ENCODE measurements at regions not wholly inside any gene's neighbourhood (a gene's known extent, or its start where the extent isn't known, plus 50 kb on each side); places are given as distances from the start of the nearest gene placed in this dataset.
"Not testable (repeated sequence)": the region's sequence is repeated elsewhere in the genome, so short reads cannot be mapped to it uniquely, and the experiment has no call there.

- H3K27ac ChIP-seq (ENCODE audit: low read length): no peak overlapping the region
- H3K27me3 ChIP-seq (ENCODE audit: insufficient read depth, low read depth, low read length): no peaks in the 10 kb centered on the region
- no peak overlapping the region for H3K4me2 ChIP-seq (ENCODE audit: low read length)
- H3K9me3 ChIP-seq (ENCODE audit: low read length): no peaks in the 10 kb centered on the region
- no peaks in the 10 kb centered on the region for H3K36me3 ChIP-seq (ENCODE audit: insufficient read depth, low read length)
- no peaks in the 10 kb centered on the region for H3F3A ChIP-seq (ENCODE audit: insufficient read depth, low read length, poor library complexity, severe bottlenecking)
- no peaks in the 10 kb centered on the region for H4K20me1 ChIP-seq (ENCODE audit: insufficient read depth)
- H3K4me3 ChIP-seq (ENCODE audit: low read length): no peak overlapping the region
- no peak overlapping the region for H2AFZ ChIP-seq (ENCODE audit: low read depth, low read length)
- no peaks in the 10 kb centered on the region for H3K9me2 ChIP-seq (ENCODE audit: insufficient read depth, low read length)
- no peak overlapping the region for H3K9ac ChIP-seq (ENCODE audit: low read length)
- H3K79me2 ChIP-seq (replicated peaks; ENCODE audit: insufficient read depth, low read length): no peaks in the 10 kb centered on the region
- no peak for TF ChIP-seq RAD21 (conservative IDR thresholded peaks at IDR 0.05)
- TF ChIP-seq EZH2 (IDR thresholded peaks at IDR 0.05; ENCODE audit: borderline replicate concordance, insufficient read depth, low read length, poor library complexity, severe bottlenecking): no peak
- no peak for TF ChIP-seq EP300 (conservative IDR thresholded peaks at IDR 0.05; ENCODE audit: poor library complexity, severe bottlenecking)
- TF ChIP-seq, protein P1, sequence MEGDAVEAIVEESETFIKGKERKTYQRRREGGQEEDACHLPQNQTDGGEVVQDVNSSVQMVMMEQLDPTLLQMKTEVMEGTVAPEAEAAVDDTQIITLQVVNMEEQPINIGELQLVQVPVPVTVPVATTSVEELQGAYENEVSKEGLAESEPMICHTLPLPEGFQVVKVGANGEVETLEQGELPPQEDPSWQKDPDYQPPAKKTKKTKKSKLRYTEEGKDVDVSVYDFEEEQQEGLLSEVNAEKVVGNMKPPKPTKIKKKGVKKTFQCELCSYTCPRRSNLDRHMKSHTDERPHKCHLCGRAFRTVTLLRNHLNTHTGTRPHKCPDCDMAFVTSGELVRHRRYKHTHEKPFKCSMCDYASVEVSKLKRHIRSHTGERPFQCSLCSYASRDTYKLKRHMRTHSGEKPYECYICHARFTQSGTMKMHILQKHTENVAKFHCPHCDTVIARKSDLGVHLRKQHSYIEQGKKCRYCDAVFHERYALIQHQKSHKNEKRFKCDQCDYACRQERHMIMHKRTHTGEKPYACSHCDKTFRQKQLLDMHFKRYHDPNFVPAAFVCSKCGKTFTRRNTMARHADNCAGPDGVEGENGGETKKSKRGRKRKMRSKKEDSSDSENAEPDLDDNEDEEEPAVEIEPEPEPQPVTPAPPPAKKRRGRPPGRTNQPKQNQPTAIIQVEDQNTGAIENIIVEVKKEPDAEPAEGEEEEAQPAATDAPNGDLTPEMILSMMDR (IDR thresholded peaks at IDR 0.05; ENCODE audit: poor library complexity, severe bottlenecking): no peak
- no peak for TF ChIP-seq MXI1 (conservative IDR thresholded peaks at IDR 0.05; ENCODE audit: poor library complexity, severe bottlenecking)
- TF ChIP-seq REST (IDR thresholded peaks at IDR 0.05; ENCODE audit: borderline replicate concordance): no peak
- no peak for TF ChIP-seq SMC3 (conservative IDR thresholded peaks at IDR 0.05; ENCODE audit: poor library complexity)
- no peak for TF ChIP-seq POLR2AphosphoS5 (IDR thresholded peaks at IDR 0.05)
Measured at GRCh38 chr12:68984796-68985573, 52.0 kb upstream of the CPM start.

DNA sequence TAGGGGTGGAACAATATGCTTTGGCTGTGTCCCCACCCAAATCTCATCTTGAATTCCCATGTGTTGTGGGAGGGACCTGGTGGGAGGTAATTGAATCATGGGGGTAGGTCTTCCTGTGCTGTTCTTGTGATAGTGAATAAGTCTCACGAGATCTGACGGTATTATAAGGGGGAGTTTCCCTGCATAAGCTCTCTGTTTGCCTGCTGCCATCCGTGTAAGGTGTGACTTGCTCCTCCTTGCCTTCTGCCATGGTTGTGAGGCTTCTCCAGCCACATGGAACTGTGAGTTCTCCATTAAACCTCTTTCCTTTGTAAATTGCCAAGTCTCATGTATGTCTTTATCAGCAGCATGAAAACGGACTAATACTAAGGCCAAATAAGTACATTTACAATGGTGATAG is 64.6 kb upstream of the CPM start:
- not testable (repeated sequence) for H4K20me1 ChIP-seq (ENCODE audit: insufficient read depth); H3K4me2 ChIP-seq (ENCODE audit: low read length); H3K36me3 ChIP-seq (ENCODE audit: insufficient read depth, low read length); H3K9me3 ChIP-seq (ENCODE audit: low read length); H3K9ac ChIP-seq (ENCODE audit: low read length); H3K79me2 ChIP-seq (replicated peaks; ENCODE audit: insufficient read depth, low read length); H2AFZ ChIP-seq (ENCODE audit: low read depth, low read length); H3K9me2 ChIP-seq (ENCODE audit: insufficient read depth, low read length); H3K4me3 ChIP-seq (ENCODE audit: low read length); H3K27me3 ChIP-seq (ENCODE audit: insufficient read depth, low read depth, low read length); H3K27ac ChIP-seq (ENCODE audit: low read length); H3F3A ChIP-seq (ENCODE audit: insufficient read depth, low read length, poor library complexity, severe bottlenecking)

- no peaks in the 10 kb centered on the region for H3K27me3 ChIP-seq (ENCODE audit: insufficient read depth, low read depth, low read length)
- no peaks in the 10 kb centered on the region for H3K79me2 ChIP-seq (replicated peaks; ENCODE audit: insufficient read depth, low read length)
- H3K4me2 ChIP-seq (ENCODE audit: low read length): no peak overlapping the region
- H3K9ac ChIP-seq (ENCODE audit: low read length): no peak overlapping the region
- no peak overlapping the region for H2AFZ ChIP-seq (ENCODE audit: low read depth, low read length)
- no peaks in the 10 kb centered on the region for H3K9me3 ChIP-seq (ENCODE audit: low read length)
- no peaks in the 10 kb centered on the region for H4K20me1 ChIP-seq (ENCODE audit: insufficient read depth)
- H3F3A ChIP-seq (ENCODE audit: insufficient read depth, low read length, poor library complexity, severe bottlenecking): no peaks in the 10 kb centered on the region
- H3K27ac ChIP-seq (ENCODE audit: low read length): no peak overlapping the region
- no peaks in the 10 kb centered on the region for H3K36me3 ChIP-seq (ENCODE audit: insufficient read depth, low read length)
- TF ChIP-seq EZH2 (IDR thresholded peaks at IDR 0.05; ENCODE audit: borderline replicate concordance, insufficient read depth, low read length, poor library complexity, severe bottlenecking) (no peak), TAF1 (IDR thresholded peaks at IDR 0.05; ENCODE audit: low read depth) (no peak), POLR2AphosphoS5 (IDR thresholded peaks at IDR 0.05) (no peak), REST (IDR thresholded peaks at IDR 0.05; ENCODE audit: borderline replicate concordance) (no peak), RAD21 (conservative IDR thresholded peaks at IDR 0.05) (no peak), EP300 (conservative IDR thresholded peaks at IDR 0.05; ENCODE audit: poor library complexity, severe bottlenecking) (no peak), SMC3 (conservative IDR thresholded peaks at IDR 0.05; ENCODE audit: poor library complexity) (no peak), MXI1 (conservative IDR thresholded peaks at IDR 0.05; ENCODE audit: poor library complexity, severe bottlenecking) (no peak)
- TF ChIP-seq, protein P1 (IDR thresholded peaks at IDR 0.05; ENCODE audit: poor library complexity, severe bottlenecking): no peak
- no peak overlapping the region for H3K4me3 ChIP-seq (ENCODE audit: low read length)
- H3K9me2 ChIP-seq (ENCODE audit: insufficient read depth, low read length): no peaks in the 10 kb centered on the region
Measured at GRCh38 chr12:68998041-68998440, 65.1 kb upstream of the CPM start.

Data from neural cell (in vitro differentiated cells).